Progenitor cell of endocrine pancreas (in vitro differentiated cells): ENCODE measurements at regions not wholly inside any gene's neighbourhood (a gene's known extent, or its start where the extent isn't known, plus 50 kb on each side); places are given as distances from the start of the nearest gene placed in this dataset.

Experiments
- DNase-seq: peaks from one replicate; pipeline ENCODE4 v3.0.0; 2021; ENCODE audit warnings: low spot score; ENCODE audit not compliant: unreplicated experiment
- H3K27ac Mint-ChIP-seq: 2 replicates; pipeline ENCODE4 v1.8.0; 2021; ENCODE audit warnings: mild to moderate bottlenecking, moderate library complexity, mixed read lengths
- H3K27me3 Mint-ChIP-seq: 2 replicates; pipeline ENCODE4 v1.8.0; 2021; ENCODE audit warnings: mixed read lengths
- H3K36me3 Mint-ChIP-seq: 2 replicates; pipeline ENCODE4 v1.8.0; 2022; ENCODE audit warnings: mixed read lengths; ENCODE audit not compliant: insufficient read depth
- H3K4me1 Mint-ChIP-seq: 2 replicates; pipeline ENCODE4 v1.8.0; 2021; ENCODE audit warnings: low read depth, mixed read lengths
- H3K4me3 Mint-ChIP-seq: 2 replicates; pipeline ENCODE4 v1.8.0; 2021; ENCODE audit warnings: low read depth, mild to moderate bottlenecking, moderate library complexity, mixed read lengths
- H3K9me3 Mint-ChIP-seq: 2 replicates; pipeline ENCODE4 v1.8.0; 2021; ENCODE audit warnings: low read depth, mixed read lengths
- CTCF ChIP-seq: fragments of 200-600 bp; sonication (generic); IDR thresholded peaks from one replicate; pipeline ENCODE4 v1.5.0; 2021; ENCODE audit warnings: antibody characterized with exemption, mild to moderate bottlenecking; ENCODE audit not compliant: unreplicated experiment

- Mint-ChIP-seq H3K36me3 (no peaks in the 10 kb centered on the region), H3K27me3 (no peaks in the 10 kb centered on the region), H3K27ac (no peak overlapping the region), H3K9me3 (peaks cover 18% of the 10 kb centered on the region), H3K4me3 (no peak overlapping the region), H3K4me1 (no peaks in the 10 kb centered on the region)
- no peak for DNase-seq
- no peak for TF ChIP-seq CTCF
Observed at GRCh38 chr9:88684845-88685244, 149.9 kb downstream of the NXNL2 start.

GRCh38 chr9:88685966-88686365, 151.0 kb downstream of the NXNL2 start:
- Mint-ChIP-seq H3K27ac (no peak overlapping the region), H3K4me1 (no peaks in the 10 kb centered on the region), H3K36me3 (no peaks in the 10 kb centered on the region), H3K4me3 (no peak overlapping the region), H3K9me3 (peaks cover 22% of the 10 kb centered on the region), H3K27me3 (no peaks in the 10 kb centered on the region)
- no peak for DNase-seq
- TF ChIP-seq CTCF = no peak

GRCh38 chr9:88689509-88690298, 154.7 kb downstream of the NXNL2 start:
- DNase-seq = no peak
- no peak for TF ChIP-seq CTCF
- Mint-ChIP-seq H3K27me3 (no peaks in the 10 kb centered on the region), H3K4me3 (no peak overlapping the region), H3K27ac (no peak overlapping the region), H3K9me3 (peaks cover 29% of the 10 kb centered on the region), H3K36me3 (no peaks in the 10 kb centered on the region), H3K4me1 (no peaks in the 10 kb centered on the region)

- peaks cover 26% of the 10 kb centered on the region for H3K9me3 Mint-ChIP-seq
- H3K4me3 Mint-ChIP-seq = no peak overlapping the region
- no peaks in the 10 kb centered on the region for H3K4me1 Mint-ChIP-seq
- no peak for TF ChIP-seq CTCF
- no peak for DNase-seq
- H3K36me3 Mint-ChIP-seq = no peaks in the 10 kb centered on the region
- H3K27ac Mint-ChIP-seq = no peak overlapping the region
- no peaks in the 10 kb centered on the region for H3K27me3 Mint-ChIP-seq
Observed at GRCh38 chr9:88690628-88691027, 155.7 kb downstream of the NXNL2 start.

- no peak for DNase-seq
- no peaks in the 10 kb centered on the region for H3K36me3 Mint-ChIP-seq
- H3K27ac Mint-ChIP-seq = no peak overlapping the region
- H3K4me1 Mint-ChIP-seq = no peaks in the 10 kb centered on the region
- H3K9me3 Mint-ChIP-seq = peaks cover 26% of the 10 kb centered on the region
- no peak overlapping the region for H3K4me3 Mint-ChIP-seq
- H3K27me3 Mint-ChIP-seq = no peaks in the 10 kb centered on the region
- TF ChIP-seq CTCF = no peak
Observed at GRCh38 chr9:88691091-88691490, 156.1 kb downstream of the NXNL2 start.
